HG03175 (cell line): ENCODE measurements at regions not wholly inside any gene's neighbourhood (a gene's known extent, or its start where the extent isn't known, plus 50 kb on each side); places are given as distances from the start of the nearest gene placed in this dataset.

Source experiments
- ATAC-seq: cut with Tn5 transposase; IDR thresholded peaks from one replicate; pipeline ENCODE4 v1.9.1; 2021; ENCODE audit warnings: mild to moderate bottlenecking, moderate library complexity; ENCODE audit not compliant: unreplicated experiment

GRCh38 chr7:32152576-32152975 is 82.4 kb upstream of the PDE1C start:
- no peak for ATAC-seq

GRCh38 chr7:32150589-32150988 is 80.4 kb upstream of the PDE1C start:
- ATAC-seq: no peak

- no peak for ATAC-seq
These were observed 79.8 kb upstream of the PDE1C start for GRCh38 chr7:32150039-32150438.

- ATAC-seq: no peak
These were observed 77.5 kb upstream of the PDE1C start for GRCh38 chr7:32147546-32148268.

- no peak for ATAC-seq
These were observed 75.7 kb upstream of the PDE1C start for GRCh38 chr7:32145911-32146310.

- ATAC-seq: no peak
These were observed 74.5 kb upstream of the PDE1C start for GRCh38 chr7:32144676-32145075.

GRCh38 chr7:32143301-32143700 is 73.1 kb upstream of the PDE1C start:
- no peak for ATAC-seq

GRCh38 chr7:32142649-32143048 is 72.4 kb upstream of the PDE1C start:
- no peak for ATAC-seq

GRCh38 chr7:32140210-32140939 is 70.2 kb upstream of the PDE1C start:
- ATAC-seq: no peak

GRCh38 chr7:32137059-32137458 is 66.9 kb upstream of the PDE1C start:
- ATAC-seq: no peak

- ATAC-seq: no peak
These were observed 60.9 kb upstream of the PDE1C start for GRCh38 chr7:32131091-32131490.

- no peak for ATAC-seq
These were observed 56.6 kb upstream of the PDE1C start for GRCh38 chr7:32126843-32127242.
